H1 (cell line): ENCODE measurements at regions not wholly inside any gene's neighbourhood (a gene's known extent, or its start where the extent isn't known, plus 50 kb on each side); places are given as distances from the start of the nearest gene placed in this dataset.

Experiments
- ATF3 ChIP-seq: IDR thresholded peaks from 2 replicates; pipeline ENCODE4 v1.6.1; 2011; ENCODE audit warnings: low read depth, mild to moderate bottlenecking, low read length; ENCODE audit not compliant: insufficient read depth
- KDM5A ChIP-seq: fragments of 200-600 bp; IDR thresholded peaks from 2 replicates; pipeline ENCODE4 v1.7.1; 2012; ENCODE audit warnings: mild to moderate bottlenecking, low read length, inconsistent platforms, mixed read lengths
- PHF8 ChIP-seq: fragments of 200-600 bp; sonication (generic); conservative IDR thresholded peaks from 2 replicates; pipeline ENCODE4 v1.7.1; 2012; ENCODE audit warnings: low read depth, mild to moderate bottlenecking, inconsistent platforms, low read length, moderate library complexity
- RFX5 ChIP-seq: IDR thresholded peaks from 2 replicates; pipeline ENCODE4 v1.6.1; 2011; ENCODE audit warnings: low read depth, low read length, improper control_type of control experiment, borderline replicate concordance
- SIX5 ChIP-seq: IDR thresholded peaks from 2 replicates; pipeline ENCODE4 v1.6.1; 2011; ENCODE audit warnings: mild to moderate bottlenecking, low read depth, low read length
- TF ChIP-seq, protein P1 (sequence below): fragments of 300-600 bp; sonication (generic); IDR thresholded peaks from 2 replicates; pipeline ENCODE4 v1.7.1; 2012; ENCODE audit warnings: low read length, moderate library complexity, mild to moderate bottlenecking, inconsistent platforms; ENCODE audit not compliant: insufficient replicate concordance
- TF ChIP-seq, protein P2 (sequence below), 3 experiments: IDR thresholded peaks; 1 replicate in 2 of 3; 2 replicates in 1 of 3; pipeline versions ENCODE4 v1.5.1 to v1.6.1; 2011; ENCODE audit warnings: low read length in 3 of 3, mild to moderate bottlenecking in 3 of 3, inconsistent platforms in 2 of 3, low read depth in 1 of 3, moderate library complexity in 1 of 3; ENCODE audit not compliant: insufficient read depth in 1 of 3; ENCODE audit errors: control extremely low read depth in 1 of 3

- TF ChIP-seq, protein P1, sequence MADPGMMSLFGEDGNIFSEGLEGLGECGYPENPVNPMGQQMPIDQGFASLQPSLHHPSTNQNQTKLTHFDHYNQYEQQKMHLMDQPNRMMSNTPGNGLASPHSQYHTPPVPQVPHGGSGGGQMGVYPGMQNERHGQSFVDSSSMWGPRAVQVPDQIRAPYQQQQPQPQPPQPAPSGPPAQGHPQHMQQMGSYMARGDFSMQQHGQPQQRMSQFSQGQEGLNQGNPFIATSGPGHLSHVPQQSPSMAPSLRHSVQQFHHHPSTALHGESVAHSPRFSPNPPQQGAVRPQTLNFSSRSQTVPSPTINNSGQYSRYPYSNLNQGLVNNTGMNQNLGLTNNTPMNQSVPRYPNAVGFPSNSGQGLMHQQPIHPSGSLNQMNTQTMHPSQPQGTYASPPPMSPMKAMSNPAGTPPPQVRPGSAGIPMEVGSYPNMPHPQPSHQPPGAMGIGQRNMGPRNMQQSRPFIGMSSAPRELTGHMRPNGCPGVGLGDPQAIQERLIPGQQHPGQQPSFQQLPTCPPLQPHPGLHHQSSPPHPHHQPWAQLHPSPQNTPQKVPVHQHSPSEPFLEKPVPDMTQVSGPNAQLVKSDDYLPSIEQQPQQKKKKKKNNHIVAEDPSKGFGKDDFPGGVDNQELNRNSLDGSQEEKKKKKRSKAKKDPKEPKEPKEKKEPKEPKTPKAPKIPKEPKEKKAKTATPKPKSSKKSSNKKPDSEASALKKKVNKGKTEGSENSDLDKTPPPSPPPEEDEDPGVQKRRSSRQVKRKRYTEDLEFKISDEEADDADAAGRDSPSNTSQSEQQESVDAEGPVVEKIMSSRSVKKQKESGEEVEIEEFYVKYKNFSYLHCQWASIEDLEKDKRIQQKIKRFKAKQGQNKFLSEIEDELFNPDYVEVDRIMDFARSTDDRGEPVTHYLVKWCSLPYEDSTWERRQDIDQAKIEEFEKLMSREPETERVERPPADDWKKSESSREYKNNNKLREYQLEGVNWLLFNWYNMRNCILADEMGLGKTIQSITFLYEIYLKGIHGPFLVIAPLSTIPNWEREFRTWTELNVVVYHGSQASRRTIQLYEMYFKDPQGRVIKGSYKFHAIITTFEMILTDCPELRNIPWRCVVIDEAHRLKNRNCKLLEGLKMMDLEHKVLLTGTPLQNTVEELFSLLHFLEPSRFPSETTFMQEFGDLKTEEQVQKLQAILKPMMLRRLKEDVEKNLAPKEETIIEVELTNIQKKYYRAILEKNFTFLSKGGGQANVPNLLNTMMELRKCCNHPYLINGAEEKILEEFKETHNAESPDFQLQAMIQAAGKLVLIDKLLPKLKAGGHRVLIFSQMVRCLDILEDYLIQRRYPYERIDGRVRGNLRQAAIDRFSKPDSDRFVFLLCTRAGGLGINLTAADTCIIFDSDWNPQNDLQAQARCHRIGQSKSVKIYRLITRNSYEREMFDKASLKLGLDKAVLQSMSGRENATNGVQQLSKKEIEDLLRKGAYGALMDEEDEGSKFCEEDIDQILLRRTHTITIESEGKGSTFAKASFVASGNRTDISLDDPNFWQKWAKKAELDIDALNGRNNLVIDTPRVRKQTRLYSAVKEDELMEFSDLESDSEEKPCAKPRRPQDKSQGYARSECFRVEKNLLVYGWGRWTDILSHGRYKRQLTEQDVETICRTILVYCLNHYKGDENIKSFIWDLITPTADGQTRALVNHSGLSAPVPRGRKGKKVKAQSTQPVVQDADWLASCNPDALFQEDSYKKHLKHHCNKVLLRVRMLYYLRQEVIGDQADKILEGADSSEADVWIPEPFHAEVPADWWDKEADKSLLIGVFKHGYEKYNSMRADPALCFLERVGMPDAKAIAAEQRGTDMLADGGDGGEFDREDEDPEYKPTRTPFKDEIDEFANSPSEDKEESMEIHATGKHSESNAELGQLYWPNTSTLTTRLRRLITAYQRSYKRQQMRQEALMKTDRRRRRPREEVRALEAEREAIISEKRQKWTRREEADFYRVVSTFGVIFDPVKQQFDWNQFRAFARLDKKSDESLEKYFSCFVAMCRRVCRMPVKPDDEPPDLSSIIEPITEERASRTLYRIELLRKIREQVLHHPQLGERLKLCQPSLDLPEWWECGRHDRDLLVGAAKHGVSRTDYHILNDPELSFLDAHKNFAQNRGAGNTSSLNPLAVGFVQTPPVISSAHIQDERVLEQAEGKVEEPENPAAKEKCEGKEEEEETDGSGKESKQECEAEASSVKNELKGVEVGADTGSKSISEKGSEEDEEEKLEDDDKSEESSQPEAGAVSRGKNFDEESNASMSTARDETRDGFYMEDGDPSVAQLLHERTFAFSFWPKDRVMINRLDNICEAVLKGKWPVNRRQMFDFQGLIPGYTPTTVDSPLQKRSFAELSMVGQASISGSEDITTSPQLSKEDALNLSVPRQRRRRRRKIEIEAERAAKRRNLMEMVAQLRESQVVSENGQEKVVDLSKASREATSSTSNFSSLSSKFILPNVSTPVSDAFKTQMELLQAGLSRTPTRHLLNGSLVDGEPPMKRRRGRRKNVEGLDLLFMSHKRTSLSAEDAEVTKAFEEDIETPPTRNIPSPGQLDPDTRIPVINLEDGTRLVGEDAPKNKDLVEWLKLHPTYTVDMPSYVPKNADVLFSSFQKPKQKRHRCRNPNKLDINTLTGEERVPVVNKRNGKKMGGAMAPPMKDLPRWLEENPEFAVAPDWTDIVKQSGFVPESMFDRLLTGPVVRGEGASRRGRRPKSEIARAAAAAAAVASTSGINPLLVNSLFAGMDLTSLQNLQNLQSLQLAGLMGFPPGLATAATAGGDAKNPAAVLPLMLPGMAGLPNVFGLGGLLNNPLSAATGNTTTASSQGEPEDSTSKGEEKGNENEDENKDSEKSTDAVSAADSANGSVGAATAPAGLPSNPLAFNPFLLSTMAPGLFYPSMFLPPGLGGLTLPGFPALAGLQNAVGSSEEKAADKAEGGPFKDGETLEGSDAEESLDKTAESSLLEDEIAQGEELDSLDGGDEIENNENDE = no peak
- no peak for TF ChIP-seq PHF8
- no peak for TF ChIP-seq SIX5
- TF ChIP-seq RFX5 = no peak
- TF ChIP-seq KDM5A = no peak
- TF ChIP-seq, protein P2, sequence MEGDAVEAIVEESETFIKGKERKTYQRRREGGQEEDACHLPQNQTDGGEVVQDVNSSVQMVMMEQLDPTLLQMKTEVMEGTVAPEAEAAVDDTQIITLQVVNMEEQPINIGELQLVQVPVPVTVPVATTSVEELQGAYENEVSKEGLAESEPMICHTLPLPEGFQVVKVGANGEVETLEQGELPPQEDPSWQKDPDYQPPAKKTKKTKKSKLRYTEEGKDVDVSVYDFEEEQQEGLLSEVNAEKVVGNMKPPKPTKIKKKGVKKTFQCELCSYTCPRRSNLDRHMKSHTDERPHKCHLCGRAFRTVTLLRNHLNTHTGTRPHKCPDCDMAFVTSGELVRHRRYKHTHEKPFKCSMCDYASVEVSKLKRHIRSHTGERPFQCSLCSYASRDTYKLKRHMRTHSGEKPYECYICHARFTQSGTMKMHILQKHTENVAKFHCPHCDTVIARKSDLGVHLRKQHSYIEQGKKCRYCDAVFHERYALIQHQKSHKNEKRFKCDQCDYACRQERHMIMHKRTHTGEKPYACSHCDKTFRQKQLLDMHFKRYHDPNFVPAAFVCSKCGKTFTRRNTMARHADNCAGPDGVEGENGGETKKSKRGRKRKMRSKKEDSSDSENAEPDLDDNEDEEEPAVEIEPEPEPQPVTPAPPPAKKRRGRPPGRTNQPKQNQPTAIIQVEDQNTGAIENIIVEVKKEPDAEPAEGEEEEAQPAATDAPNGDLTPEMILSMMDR (IDR thresholded peaks at IDR 0.05; ENCODE audit: control extremely low read depth in 1 of 3, insufficient read depth in 1 of 3, low read depth in 1 of 3, low read length in 3 of 3) = no peak
- no peak for TF ChIP-seq ATF3
Measured at GRCh38 chr10:130726996-130727725, 584.4 kb downstream of the TCERG1L start (continued).
